Dedifferentiated amniotic fluid mesenchymal stem cell (primary cell): ENCODE measurements at regions not wholly inside any gene's neighbourhood (a gene's known extent, or its start where the extent isn't known, plus 50 kb on each side); places are given as distances from the start of the nearest gene placed in this dataset.

ENCODE experiments used
- DNase-seq: peaks from one replicate; pipeline ENCODE4 v3.0.0-alpha.2; 2016; ENCODE audit errors: extremely low spot score

DNA sequence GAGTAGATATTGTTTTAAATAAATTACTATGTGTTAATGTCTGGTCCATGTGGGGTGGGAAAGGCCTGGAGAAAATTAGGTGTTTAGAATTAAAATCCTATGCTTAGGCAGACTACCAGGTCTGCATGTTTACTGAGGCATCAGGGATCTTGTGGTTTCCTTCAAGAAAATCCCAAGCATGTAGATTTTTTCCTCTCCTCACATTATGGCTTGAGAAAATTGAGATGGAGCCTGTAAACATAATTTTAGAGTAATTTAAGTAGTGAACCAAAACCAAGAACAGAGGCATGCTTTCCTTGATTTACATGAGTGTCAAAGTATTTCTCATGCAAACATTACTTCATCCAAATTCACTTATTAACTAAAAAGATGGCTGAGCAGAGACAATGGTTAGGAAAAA is 823.7 kb downstream of the AACS start:
- no peak for DNase-seq

GRCh38 chr12:125889742-125890141 is 824.5 kb downstream of the AACS start:
- no peak for DNase-seq

- DNase-seq, result no peak
Measured at GRCh38 chr12:125890366-125890905, 825.2 kb downstream of the AACS start.

DNA sequence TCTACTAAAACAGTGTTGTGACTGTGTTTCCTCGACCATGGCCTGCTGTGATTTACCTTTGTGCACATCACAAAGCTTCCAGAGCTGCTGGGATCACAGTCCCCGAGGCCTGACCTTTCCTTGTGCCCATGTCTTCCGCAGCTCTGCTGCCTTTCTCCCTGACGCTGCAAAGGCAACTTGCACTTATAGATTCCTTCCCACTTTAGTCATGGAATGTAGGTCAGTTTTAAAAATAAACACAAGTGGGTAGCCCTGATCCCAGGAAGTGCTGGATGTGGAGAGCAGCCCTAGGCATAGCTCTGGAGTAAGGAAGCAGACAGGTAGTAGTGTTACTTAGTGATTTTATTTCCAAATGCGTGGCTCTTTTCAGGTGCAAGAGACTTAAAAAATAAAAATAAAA is 825.7 kb downstream of the AACS start:
- DNase-seq, result peak; percentile 45

DNA sequence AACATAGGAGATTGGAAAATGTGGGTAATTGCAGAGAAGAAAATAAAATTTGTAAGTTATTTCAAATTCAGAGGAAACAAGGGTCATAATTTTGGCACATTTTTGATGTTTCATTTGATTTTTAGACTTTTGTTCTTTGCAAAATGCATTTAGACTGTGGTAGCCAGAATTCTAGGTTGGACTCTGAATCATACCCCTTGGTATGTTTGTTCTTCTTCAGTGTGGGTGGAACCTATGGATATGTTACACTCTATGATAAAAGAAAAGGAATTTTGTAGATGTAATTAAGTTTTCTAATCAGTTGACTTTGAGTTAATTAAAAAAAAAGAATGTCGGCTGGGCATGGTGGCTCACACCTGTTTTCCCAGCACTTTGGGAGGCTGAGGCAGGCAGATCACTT is 827.0 kb downstream of the AACS start:
- DNase-seq, result no peak

GRCh38 chr12:125902991-125903390 is 837.8 kb downstream of the AACS start:
- DNase-seq, result no peak

DNA sequence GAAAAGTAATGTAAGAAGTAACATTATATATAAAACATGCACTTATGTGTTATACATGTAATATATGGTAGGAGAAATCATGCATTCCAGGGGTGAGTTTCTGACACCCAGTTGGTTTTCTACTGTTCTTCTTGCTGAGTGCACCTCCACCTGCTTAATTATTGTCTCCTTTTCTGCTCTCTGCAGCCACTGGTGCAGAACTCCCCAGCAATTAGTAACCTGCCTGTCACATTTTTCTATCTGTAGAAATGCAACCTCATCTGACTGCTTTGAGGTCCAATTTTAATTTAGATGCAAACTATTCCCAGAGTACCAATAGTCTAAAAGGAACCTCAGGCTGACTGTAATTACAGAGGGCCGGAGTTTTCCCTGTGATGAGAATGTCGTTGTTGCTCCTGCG is 842.1 kb downstream of the AACS start:
- no peak for DNase-seq

DNA sequence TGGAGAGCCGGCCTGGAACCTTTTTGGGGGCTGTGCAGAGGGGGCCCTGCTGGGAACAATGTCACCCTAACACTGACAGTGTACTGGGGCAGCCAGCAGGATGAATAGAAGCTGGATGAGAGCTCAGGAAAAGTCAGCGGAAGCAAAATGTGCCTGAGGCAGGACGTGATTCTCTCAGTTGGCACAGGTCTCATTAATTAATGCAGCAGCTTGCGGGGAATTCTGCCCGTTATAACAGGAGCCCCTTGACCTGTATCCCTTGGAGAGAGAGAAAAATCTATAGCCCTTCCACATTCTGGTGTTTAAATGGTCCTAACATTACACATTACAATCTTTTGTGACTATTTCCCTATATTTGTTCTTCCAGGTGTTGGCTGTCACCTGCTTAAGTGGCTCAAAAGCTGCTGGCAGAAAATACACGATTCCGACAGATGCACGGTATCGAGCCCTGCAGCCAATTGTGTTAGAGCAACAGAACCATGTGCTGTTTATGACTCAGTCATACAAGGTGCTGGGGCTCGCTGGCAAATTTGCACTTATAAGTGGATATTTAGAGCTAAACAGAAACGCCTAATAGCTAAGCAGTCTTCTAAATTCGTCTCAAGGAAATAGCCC is 854.7 kb downstream of the AACS start:
- no peak for DNase-seq

DNA sequence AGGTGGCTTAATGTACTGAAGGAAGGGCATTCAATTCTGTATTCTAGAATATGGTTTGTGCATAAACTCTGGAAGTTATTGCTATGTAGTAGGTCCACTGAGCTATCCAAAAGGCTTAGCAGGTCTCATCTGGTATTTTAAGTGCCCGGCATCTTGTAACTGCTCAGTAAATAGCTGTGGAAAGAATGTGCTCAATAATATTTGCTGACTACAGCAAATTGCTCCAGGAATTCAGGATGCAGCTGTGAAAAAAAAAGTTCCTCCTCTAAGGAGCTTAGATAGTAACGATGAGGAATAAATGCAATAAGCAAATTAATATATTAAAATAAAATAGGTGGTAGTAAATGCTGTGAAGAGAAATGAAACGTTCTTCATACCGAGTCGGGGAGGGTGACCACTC is 857.1 kb downstream of the AACS start:
- no peak for DNase-seq

- DNase-seq, result no peak
Measured at GRCh38 chr12:125936502-125936901, 871.3 kb downstream of the AACS start.

DNA sequence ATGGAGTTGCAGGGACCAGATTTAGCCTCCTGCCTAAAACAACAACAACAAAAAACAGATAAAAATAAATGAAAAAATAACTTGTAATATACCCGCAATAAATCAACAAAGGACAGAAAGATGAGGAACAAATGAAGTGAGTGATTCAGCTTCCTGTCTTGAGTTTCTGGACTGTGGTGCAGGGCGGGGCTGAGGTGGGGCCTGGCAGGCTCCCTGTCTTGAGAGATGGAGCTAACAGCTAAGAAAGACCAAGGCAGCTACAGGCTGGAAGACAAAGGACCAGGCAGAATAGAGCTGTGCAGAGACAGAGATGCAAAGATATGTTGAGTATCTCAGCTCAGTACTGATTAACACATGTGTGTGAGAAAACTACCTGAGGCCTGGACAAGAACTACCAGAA is 879.2 kb downstream of the AACS start:
- DNase-seq, result no peak

DNA sequence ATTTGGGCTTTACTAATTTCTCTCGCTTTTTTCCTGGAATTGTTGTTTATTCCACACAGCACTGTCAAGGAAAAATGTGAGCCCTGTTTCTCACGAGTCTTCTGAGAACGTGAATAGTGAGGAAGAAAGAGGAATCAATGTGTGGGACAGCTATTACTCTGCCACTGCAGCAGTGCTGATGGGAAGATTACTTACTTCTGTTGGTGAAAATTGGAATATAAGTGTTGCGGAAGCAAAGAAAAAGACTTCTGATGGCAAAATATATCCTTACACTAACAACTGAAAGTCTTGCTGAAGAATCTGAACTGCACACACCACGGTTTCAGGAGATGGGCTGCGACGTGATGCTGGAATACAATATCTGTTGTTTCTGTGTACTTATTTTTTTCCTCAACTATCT is 884.2 kb downstream of the AACS start:
- no peak for DNase-seq

DNA sequence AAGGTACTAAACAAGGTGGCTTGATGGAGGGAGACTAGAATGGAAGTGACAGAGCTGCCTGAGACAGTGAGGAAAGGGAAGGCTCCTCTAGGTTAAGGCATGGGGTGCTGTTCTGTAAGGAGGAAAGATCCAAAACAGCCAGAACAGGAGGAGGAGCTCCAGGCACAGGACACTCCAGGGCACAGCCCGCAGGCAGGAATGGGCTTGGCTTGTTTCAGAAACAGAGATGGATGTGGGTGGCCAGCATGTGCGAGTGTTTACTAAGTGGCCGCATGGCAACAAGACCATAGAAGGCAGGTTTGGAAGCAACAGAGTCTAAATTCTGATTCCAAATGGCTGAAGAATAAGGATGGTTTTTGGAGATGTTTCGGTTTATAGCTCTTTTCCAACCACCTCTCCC is 889.1 kb downstream of the AACS start:
- DNase-seq, result no peak

DNA sequence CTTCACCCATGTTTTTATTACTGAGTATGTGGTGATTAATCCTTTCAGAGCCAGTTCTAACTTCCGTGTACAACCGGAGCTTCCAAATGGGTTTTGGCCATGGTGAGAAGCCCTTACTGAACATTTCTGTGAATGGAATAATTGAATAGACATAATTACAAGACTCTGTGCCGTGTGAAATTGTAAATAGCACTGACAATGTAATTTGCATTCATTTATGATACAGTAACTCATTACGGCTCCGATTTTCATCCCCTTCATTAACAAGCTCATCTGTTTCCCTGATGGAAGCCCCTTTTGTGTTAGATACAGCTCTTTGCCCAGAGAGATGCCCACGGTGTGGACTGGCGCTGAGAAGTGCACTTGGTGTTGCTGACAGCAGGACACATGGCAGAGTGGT is 891.0 kb downstream of the AACS start:
- no peak for DNase-seq

GRCh38 chr12:125966641-125967040 is 901.4 kb downstream of the AACS start:
- no peak for DNase-seq

GRCh38 chr12:125968413-125968812 is 903.2 kb downstream of the AACS start:
- DNase-seq, result no peak

DNA sequence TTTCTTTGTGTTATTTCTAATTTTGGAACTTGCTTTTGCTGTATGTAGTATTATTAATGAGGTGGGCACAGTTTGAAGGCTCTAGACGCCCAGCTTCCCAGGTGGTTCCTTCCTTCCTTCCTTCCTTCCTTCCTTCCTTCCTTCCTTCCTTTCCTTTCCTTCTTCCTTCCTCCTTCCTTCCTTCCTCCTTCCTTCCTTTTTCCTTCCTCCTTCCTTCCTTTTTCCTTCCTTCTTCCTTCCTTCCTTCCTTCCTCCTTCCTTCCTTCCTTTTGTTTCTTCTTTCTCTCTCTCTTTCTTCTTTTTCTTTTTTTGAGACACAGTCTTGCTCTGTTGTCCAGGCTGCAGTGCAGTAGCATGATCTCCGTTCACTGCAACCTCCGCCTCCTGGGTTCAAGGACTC is 906.7 kb downstream of the AACS start:
- DNase-seq, result no peak

DNA sequence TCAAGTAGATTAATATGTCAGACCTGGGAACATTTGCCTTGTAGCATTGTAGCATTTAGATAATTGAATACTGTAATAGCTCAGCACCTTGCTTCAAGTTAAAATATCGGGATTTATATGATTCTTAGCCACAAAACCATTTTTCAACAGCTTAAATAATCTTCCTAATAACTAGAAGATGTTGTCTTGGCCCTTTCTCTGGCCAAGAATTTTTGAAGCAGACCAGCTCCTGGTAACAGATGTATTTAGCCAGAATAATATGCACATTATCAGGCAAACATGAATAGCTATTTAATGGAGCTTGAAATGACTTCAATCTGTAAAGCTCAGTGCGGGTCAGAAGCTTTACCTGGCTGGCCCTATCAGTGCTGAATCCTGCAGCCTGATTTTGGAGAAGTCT is 913.1 kb downstream of the AACS start:
- DNase-seq, result no peak

- DNase-seq, result no peak
Measured at GRCh38 chr12:125981610-125982253, 916.5 kb downstream of the AACS start.

DNA sequence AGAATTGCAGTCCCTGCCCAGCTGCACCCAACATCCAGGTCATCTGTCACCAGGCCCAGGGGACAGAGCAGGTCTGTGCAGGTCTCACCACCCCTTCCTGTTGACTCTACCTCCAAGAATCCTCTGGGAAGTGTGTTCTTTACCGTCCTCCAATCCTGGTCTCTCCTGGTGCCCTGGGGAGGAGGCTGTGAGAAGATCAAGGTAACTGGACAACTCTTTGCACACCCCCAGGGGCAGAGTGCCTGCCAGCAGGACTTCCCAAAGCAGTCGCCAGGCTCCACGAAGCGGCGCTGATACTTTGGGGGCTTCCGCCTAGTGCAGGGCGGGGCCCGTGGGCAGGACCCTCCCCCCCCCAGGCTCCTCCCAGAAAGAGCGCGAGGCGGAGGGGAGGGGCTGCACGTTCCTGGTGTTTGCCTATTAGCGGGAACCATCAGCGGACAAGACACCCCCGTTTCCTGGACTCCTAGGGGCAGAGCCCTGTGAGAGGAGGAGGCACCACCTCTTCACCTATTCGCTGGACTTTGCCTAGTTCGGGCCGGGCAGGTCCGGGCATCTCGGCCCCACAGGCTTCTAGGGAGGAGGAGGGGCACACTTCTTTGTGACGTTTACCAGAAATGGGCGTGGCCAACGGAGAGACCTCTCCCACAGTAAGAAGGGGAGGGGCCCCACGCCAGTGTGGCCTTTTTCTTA is 918.0 kb downstream of the AACS start:
- no peak for DNase-seq

DNA sequence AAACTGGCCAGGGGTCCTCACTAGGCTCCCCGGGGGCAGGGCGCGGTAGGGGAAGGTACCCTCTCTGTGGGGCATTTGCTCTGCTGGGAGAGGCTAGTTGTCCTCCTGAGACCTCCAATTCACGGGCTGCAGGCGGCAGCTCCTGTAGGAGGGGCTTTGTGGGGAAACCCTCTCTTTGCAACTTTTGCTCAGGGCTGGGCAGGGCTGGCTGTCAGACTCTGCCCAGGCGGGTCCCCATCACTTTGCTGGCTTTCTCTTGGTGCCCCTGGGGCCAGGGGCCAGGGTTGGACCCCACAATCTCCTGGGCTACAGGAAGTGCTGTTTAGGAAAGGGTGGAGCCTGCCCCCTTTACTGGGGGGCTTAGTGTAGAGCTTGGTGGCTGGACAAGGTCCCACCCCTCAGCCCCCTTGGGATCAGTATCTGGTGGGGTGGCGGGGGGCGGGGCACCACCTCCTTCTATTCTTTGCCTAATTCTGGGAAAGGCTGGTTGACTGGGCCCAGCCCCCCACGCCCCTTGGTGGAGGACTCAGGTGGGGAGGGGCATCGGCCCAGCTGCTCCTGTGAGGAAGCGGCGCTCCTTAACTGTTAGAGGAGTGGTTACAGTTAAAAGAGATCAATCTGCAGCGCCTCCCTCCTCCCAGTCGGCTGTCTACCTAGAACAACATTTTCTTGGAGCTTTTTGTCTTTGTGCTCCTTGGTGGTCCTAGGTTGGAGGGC is 918.7 kb downstream of the AACS start:
- no peak for DNase-seq

DNA sequence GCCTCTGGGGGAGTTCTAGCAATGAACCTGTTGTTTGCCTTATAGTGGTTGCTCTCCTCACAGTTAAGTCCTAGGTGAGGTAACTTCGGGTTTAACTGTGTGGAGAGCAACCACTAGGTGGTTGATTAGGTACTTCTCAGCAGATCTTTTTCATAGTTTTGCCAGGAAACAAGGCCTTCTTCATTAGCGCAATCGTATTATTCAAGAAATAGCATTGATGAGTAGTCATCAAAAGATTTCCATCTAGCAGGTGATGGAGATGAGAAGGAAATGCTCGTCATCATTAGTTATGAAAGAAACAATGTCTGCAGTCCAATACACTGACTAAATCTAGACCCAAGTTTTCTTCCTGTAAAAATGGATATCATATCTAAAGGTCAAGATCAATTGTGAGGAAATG is 923.3 kb downstream of the AACS start:
- DNase-seq, result no peak

GRCh38 chr12:125989696-125990095 is 924.5 kb downstream of the AACS start:
- DNase-seq, result no peak
